ENCODE measurements at regions not wholly inside any gene's neighbourhood (a gene's known extent, or its start where the extent isn't known, plus 50 kb on each side); places are given as distances from the start of the nearest gene placed in this dataset.

DNA sequence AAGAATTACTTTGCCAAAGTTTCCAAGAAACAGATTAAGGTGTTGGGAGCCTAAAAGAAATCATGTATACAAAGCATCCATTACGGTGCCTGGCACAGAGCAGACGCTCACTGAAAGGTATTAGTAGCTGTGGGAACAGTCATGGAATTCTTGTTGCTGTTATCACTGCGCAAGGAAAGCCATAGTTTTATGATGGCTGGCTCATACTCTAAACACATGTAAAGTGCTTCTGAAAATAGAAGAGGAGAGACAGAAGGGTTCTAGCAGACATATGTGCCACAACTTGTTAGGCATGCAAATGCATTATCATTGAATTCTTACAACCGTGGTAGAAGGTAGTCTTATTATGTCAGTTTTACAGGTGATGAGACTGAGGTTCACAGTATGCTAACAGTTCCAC lies 112.4 kb downstream of the TENT5A start:
- ATAC-seq (no peak), DNase-seq (no peak)
- no peaks in the 10 kb centered on the region for H3K27me3 ChIP-seq
- H3K4me1 ChIP-seq, result no peaks in the 10 kb centered on the region
- intact Hi-C loops (cut with DNase I; ENCODE audit: low total_unique reads) (no loop called here), in situ Hi-C loops (cut with MboI; ENCODE audit: low sequenced_read_pairs in 4 of 4) (no loop called here)
- no peaks in the 10 kb centered on the region for H3K36me3 ChIP-seq
- H3K4me3 ChIP-seq, result no peak overlapping the region
- H3K27ac ChIP-seq, result no peak overlapping the region
- TF ChIP-seq, protein P1, sequence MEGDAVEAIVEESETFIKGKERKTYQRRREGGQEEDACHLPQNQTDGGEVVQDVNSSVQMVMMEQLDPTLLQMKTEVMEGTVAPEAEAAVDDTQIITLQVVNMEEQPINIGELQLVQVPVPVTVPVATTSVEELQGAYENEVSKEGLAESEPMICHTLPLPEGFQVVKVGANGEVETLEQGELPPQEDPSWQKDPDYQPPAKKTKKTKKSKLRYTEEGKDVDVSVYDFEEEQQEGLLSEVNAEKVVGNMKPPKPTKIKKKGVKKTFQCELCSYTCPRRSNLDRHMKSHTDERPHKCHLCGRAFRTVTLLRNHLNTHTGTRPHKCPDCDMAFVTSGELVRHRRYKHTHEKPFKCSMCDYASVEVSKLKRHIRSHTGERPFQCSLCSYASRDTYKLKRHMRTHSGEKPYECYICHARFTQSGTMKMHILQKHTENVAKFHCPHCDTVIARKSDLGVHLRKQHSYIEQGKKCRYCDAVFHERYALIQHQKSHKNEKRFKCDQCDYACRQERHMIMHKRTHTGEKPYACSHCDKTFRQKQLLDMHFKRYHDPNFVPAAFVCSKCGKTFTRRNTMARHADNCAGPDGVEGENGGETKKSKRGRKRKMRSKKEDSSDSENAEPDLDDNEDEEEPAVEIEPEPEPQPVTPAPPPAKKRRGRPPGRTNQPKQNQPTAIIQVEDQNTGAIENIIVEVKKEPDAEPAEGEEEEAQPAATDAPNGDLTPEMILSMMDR (IDR thresholded peaks at IDR 0.05 in 4 of 5, conservative IDR thresholded peaks at IDR 0.05 in 1 of 5), result no peak
- no peak for TF ChIP-seq POLR2A (IDR thresholded peaks at IDR 0.05)
- H3K9me3 ChIP-seq, result no peaks in the 10 kb centered on the region

GRCh38 chr6:81638366-81638765 lies 114.1 kb downstream of the TENT5A start:
- ATAC-seq, result no peak
- in situ Hi-C loops (cut with MboI; ENCODE audit: low sequenced_read_pairs in 4 of 4), result no loop called here
- DNase-seq, result no peak

DNA sequence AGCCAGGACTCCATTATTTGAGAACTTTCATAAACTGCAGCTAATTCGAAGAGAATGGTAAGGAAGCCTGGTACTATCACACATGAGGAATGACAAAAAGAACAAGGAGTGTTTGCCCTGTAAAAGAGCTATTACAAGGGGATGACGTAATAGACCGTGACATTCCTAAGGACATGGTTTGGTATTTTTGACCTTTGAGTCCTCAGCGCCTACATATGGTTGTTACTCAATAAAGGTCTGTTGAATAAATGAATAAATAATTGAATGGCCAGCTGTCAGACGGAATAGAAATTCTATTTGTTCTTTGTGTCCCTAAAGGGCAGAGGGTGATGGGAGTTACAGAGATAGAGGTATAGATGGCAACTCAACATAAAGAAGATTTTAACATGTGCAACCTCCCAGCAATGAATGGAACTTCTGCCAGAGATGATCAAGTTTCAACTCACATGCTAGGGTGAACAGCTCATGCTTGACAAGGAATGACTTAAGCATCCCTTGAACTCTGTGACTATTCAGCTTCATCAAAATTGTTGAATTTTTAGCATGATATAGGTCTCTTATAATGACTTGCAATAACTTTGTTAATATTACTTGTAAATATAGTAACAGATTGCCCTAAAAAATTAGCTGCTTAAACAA lies 115.4 kb downstream of the TENT5A start:
- Histone ChIP-seq H3K4me3 (no peak overlapping the region), H3K27me3 (no peaks in the 10 kb centered on the region), H3K36me3 (no peaks in the 10 kb centered on the region), H3K4me1 (no peaks in the 10 kb centered on the region), H3K9me3 (no peaks in the 10 kb centered on the region), H3K27ac (no peak overlapping the region)
- intact Hi-C loops (cut with DNase I; ENCODE audit: low total_unique reads) (no loop called here), in situ Hi-C loops (cut with MboI; ENCODE audit: low sequenced_read_pairs in 4 of 4) (no loop called here)
- no peak for DNase-seq
- no peak for ATAC-seq
- TF ChIP-seq, protein P1 (IDR thresholded peaks at IDR 0.05 in 4 of 5, conservative IDR thresholded peaks at IDR 0.05 in 1 of 5), result no peak
- no peak for TF ChIP-seq POLR2A (IDR thresholded peaks at IDR 0.05)

More at GRCh38 chr6:81638366-81638765, 114.1 kb downstream of the TENT5A start:
- Histone ChIP-seq H3K4me3 (no peak overlapping the region), H3K4me1 (no peaks in the 10 kb centered on the region), H3K36me3 (no peaks in the 10 kb centered on the region), H3K27me3 (no peaks in the 10 kb centered on the region), H3K9me3 (no peaks in the 10 kb centered on the region), H3K27ac (no peak overlapping the region)
- TF ChIP-seq POLR2A (IDR thresholded peaks at IDR 0.05), result no peak
- TF ChIP-seq, protein P1 (IDR thresholded peaks at IDR 0.05 in 4 of 5, conservative IDR thresholded peaks at IDR 0.05 in 1 of 5), result no peak
- intact Hi-C loops (cut with DNase I; ENCODE audit: low total_unique reads), result no loop called here

- H3K4me3 ChIP-seq, result no peak overlapping the region
- no peak for ATAC-seq
- TF ChIP-seq, protein P1 (IDR thresholded peaks at IDR 0.05 in 4 of 5, conservative IDR thresholded peaks at IDR 0.05 in 1 of 5), result no peak
- TF ChIP-seq POLR2A (IDR thresholded peaks at IDR 0.05), result no peak
- H3K27me3 ChIP-seq, result no peaks in the 10 kb centered on the region
- in situ Hi-C loops (cut with MboI; ENCODE audit: low sequenced_read_pairs in 4 of 4), result no loop called here
- H3K27ac ChIP-seq, result no peak overlapping the region
- no peaks in the 10 kb centered on the region for H3K36me3 ChIP-seq
- H3K9me3 ChIP-seq, result peaks cover 0 to 7% (median 0%) of the 10 kb centered on the region in 3 donors
- no peaks in the 10 kb centered on the region for H3K4me1 ChIP-seq
- DNase-seq, result no peak
- intact Hi-C loops (cut with DNase I; ENCODE audit: low total_unique reads), result no loop called here
These were observed 118.2 kb downstream of the TENT5A start for GRCh38 chr6:81634155-81634880.

Measured in gastrocnemius medialis (tissue), 4 donors.